K562 (cell line): ENCODE measurements at regions not wholly inside any gene's neighbourhood (a gene's known extent, or its start where the extent isn't known, plus 50 kb on each side); places are given as distances from the start of the nearest gene placed in this dataset.

Experiments
- ATAC-seq: fragments of 200-7000 bp; cut with Tn5 transposase; 3 replicates; pipeline ENCODE4 v1.9.1; 2020; ENCODE audit warnings: moderate library complexity
- BruUV-seq: library from RNA; stranded (reverse); fragments of 400-500 nt; replicated peaks from 2 replicates; lab custom pipeline; 2021; lab: Mats Ljungman, UMichigan
- CTCF ChIA-PET: fragments of 300-600 bp; formaldehyde crosslinking; extraction: SDS; loops from one replicate; lab custom pipeline; 2021; ENCODE audit warnings: low intra/inter-chr PET ratio; lab: Yijun Ruan, JAX
- POLR2A ChIA-PET: fragments of 300-600, 350-650 bp; sonication (Branson Sonifier 250); formaldehyde crosslinking; extraction: SDS; loops from one replicate; lab custom pipeline; 2021; ENCODE audit warnings: antibody characterized with exemption, inconsistent platforms; lab: Yijun Ruan, JAX
- DNase-seq, 4 experiments: peaks; one replicate each; pipeline versions ENCODE4 v3.0.0 to v3.0.0-alpha.2; 2011 to 2018; ENCODE audit warnings: low spot score in 3 of 4, mixed read lengths in 3 of 4; ENCODE audit errors: extremely low read depth in 1 of 4
- FAIRE-seq: peaks from 2 replicates; lab custom pipeline; 2011; peaks lifted over from hg19 to GRCh38; lab: Jason Lieb, UNC
- H2AFZ ChIP-seq: 2 replicates; pipeline ENCODE4 v1.6.0; 2011; ENCODE audit warnings: low read depth, low read length, control low read depth, inconsistent platforms
- H3K27ac ChIP-seq: fragments of 200-600 bp; 3 replicates; pipeline ENCODE4 v1.8.0; 2011; ENCODE audit warnings: low read depth, mild to moderate bottlenecking, control low read depth, inconsistent platforms, low read length, moderate library complexity, mixed read lengths; ENCODE audit errors: extremely low read depth
- H3K27me3 ChIP-seq, 2 experiments: fragments of 300-600 bp in 1 of 2; 2 replicates in 1 of 2; 3 replicates in 1 of 2; pipeline versions ENCODE4 v1.6.0 to v1.8.0; 2011; ENCODE audit warnings: inconsistent platforms in 2 of 2, low read length in 2 of 2, mild to moderate bottlenecking in 1 of 2, mixed read lengths in 1 of 2, moderate library complexity in 1 of 2; ENCODE audit not compliant: control insufficient read depth in 2 of 2, insufficient read depth in 2 of 2
- H3K36me3 ChIP-seq: fragments of 300-600 bp; 3 replicates; pipeline ENCODE4 v1.8.0; 2011; ENCODE audit warnings: mild to moderate bottlenecking, low read length, inconsistent platforms; ENCODE audit not compliant: control insufficient read depth, insufficient read depth
- H3K4me1 ChIP-seq, 2 experiments: fragments of 200-600 bp in 1 of 2; replicated peaks in 1 of 2; 2 replicates in 1 of 2; 3 replicates in 1 of 2; pipeline versions ENCODE4 v1.5.1 to v1.8.0; 2011; ENCODE audit warnings: inconsistent platforms in 2 of 2, low read length in 2 of 2, mild to moderate bottlenecking in 1 of 2, mixed read lengths in 1 of 2, moderate library complexity in 1 of 2; ENCODE audit not compliant: control insufficient read depth in 2 of 2, insufficient read depth in 2 of 2
- H3K4me2 ChIP-seq: 2 replicates; pipeline ENCODE4 v1.6.1; 2011; ENCODE audit warnings: low read length, control low read depth, inconsistent platforms, mixed read lengths; ENCODE audit not compliant: insufficient read depth
- H3K4me3 ChIP-seq: fragments of 200-600 bp; sonication (generic), shearing (Covaris generic); 2 replicates; pipeline ENCODE4 v1.5.1; 2016; ENCODE audit warnings: control low read depth, inconsistent platforms
- H3K79me2 ChIP-seq: fragments of 200-600 bp; 3 replicates; pipeline ENCODE4 v1.8.0; 2011; ENCODE audit warnings: low read length, inconsistent platforms; ENCODE audit not compliant: control insufficient read depth, insufficient read depth
- H3K9ac ChIP-seq, 2 experiments: 2 replicates each; pipeline versions ENCODE4 v1.6.0 to v1.6.1; 2011; ENCODE audit warnings: low read depth in 2 of 2, low read length in 2 of 2, control low read depth in 1 of 2, inconsistent platforms in 1 of 2, mild to moderate bottlenecking in 1 of 2, mixed read lengths in 1 of 2; ENCODE audit not compliant: insufficient read depth in 1 of 2
- H3K9me1 ChIP-seq: one replicate; pipeline ENCODE4 v1.6.0; 2011; ENCODE audit warnings: inconsistent platforms, mild to moderate bottlenecking, low read length, moderate library complexity; ENCODE audit not compliant: control insufficient read depth, insufficient read depth
- H3K9me3 ChIP-seq: replicated peaks from 2 replicates; pipeline ENCODE4 v1.5.1; 2011; ENCODE audit warnings: low read depth, low read length, inconsistent platforms; ENCODE audit not compliant: control insufficient read depth, insufficient read depth
- H4K20me1 ChIP-seq: replicated peaks from 2 replicates; pipeline ENCODE4 v1.6.1; 2011; ENCODE audit warnings: low read length, inconsistent platforms, mixed read lengths; ENCODE audit not compliant: control insufficient read depth, insufficient read depth
- IFI16 ChIP-seq: fragments of 250-450 bp; sonication (Bioruptor Pico); IDR thresholded peaks from 2 replicates; pipeline ENCODE4 v2.1.2; 2022; ENCODE audit warnings: mild to moderate bottlenecking, inconsistent platforms
- TRIM28 ChIP-seq: fragments of 450-650 bp; IDR thresholded peaks from 2 replicates; pipeline ENCODE4 v1.6.1; 2017
- U2AF2 ChIP-seq: fragments of 200-400 bp; formaldehyde crosslinking; optimal IDR thresholded peaks from 2 replicates; pipeline ENCODE3; 2017; ENCODE audit warnings: low read depth, mild to moderate bottlenecking, low read length
- ZNF253 ChIP-seq: fragments of 250-450 bp; sonication (Bioruptor Pico); conservative IDR thresholded peaks from 2 replicates; pipeline ENCODE4 v1.6.1; 2021; ENCODE audit warnings: mild to moderate bottlenecking
- ZNF609 ChIP-seq: sonication (generic); formaldehyde crosslinking; IDR thresholded peaks from 2 replicates; pipeline ENCODE4 v1.8.1; 2023; ENCODE audit warnings: missing genetic modification reagents, mild to moderate bottlenecking, borderline replicate concordance
- WGBS: fragments of 100-300 bp; shearing (Covaris generic); methylation state at CpG from one replicate; pipeline ENCODE4 v1.1.6; 2016; ENCODE audit warnings: low coverage, mixed read lengths; ENCODE audit not compliant: insufficient coverage; ENCODE audit errors: missing lambda C conversion rate; 5-methylcytosine and 5-hydroxymethylcytosine counted together
- in situ Hi-C: fragments of 300-500 bp; cut with MboI; formaldehyde crosslinking; loops from 4 replicates; pipeline ENCODE4 v1.15.0; 2018; ENCODE audit warnings: inconsistent platforms, mixed read lengths
- intact Hi-C: fragments of 100-400 bp; cut with micrococcal nuclease; formaldehyde crosslinking; loops from 2 replicates; pipeline ENCODE4 v1.14.2; 2022
- TF ChIP-seq, protein P1 (sequence below): sonication (generic); formaldehyde crosslinking; IDR thresholded peaks from 2 replicates; pipeline ENCODE4 v1.8.0; 2022; ENCODE audit warnings: mild to moderate bottlenecking, missing genetic modification reagents

DNA sequence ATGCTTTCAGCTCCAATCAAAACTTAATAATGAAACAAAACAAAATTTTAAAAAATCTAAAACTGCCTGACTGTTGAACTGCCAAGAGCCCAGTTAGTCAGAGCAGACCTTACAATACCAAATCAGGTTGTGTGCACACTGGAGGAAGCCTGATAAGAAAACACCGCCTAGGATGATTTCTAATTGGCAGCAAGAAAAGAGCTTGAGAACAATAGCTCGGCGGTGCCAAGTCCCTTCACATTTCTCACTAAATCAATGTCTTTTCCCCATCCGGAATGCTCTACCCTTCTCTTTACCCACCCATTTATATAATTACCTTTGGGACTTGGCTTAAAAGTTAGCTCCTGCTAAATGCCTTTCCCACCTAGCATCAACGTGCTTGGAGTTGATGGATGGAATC lies 256.7 kb downstream of the C12orf75 start:
- Histone ChIP-seq H2AFZ (no peak overlapping the region), H3K36me3 (no peaks in the 10 kb centered on the region), H3K9me3 (no peaks in the 10 kb centered on the region), H3K9ac (no peak overlapping the region), H3K27me3 (peaks cover 0 to 3% of the 10 kb centered on the region in 2 experiments; a peak in 1 of 5 replicates), H3K4me1 (no peaks in the 10 kb centered on the region)
- WGBS, result 1% methylated on average over 5 of the region's 5 CpGs
- BruUV-seq, result no TSS peak
- POLR2A ChIA-PET, result interaction anchor here (0.9 to 1.2 kb wide), 2 partner anchors 18 to 26 kb away, joined by 3 to 4 read pairs; no protein-coding TSS in a partner anchor
- no peak for TF ChIP-seq ZNF253 (CRISPR knock-in tag)
- no peak for TF ChIP-seq U2AF2
- TF ChIP-seq, protein P1, sequence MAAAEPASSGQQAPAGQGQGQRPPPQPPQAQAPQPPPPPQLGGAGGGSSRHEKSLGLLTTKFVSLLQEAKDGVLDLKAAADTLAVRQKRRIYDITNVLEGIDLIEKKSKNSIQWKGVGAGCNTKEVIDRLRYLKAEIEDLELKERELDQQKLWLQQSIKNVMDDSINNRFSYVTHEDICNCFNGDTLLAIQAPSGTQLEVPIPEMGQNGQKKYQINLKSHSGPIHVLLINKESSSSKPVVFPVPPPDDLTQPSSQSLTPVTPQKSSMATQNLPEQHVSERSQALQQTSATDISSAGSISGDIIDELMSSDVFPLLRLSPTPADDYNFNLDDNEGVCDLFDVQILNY, result no peak
- TF ChIP-seq TRIM28, result no peak
- TF ChIP-seq IFI16, result no peak
- no peak for TF ChIP-seq ZNF609 (CRISPR knock-in tag)
- TF ChIP-seq, all 486 proteins: peak for 0
- intact Hi-C loops, result no loop called here
- Histone ChIP-seq H4K20me1 (no peaks in the 10 kb centered on the region), H3K27ac (no peak overlapping the region), H3K4me2 (no peak overlapping the region), H3K79me2 (no peaks in the 10 kb centered on the region), H3K4me3 (no peak overlapping the region), H3K9me1 (no peaks in the 10 kb centered on the region)
- in situ Hi-C loops, result no loop called here
- ATAC-seq (no peak), DNase-seq (no peak), FAIRE-seq (no peak)
- CTCF ChIA-PET, result no interaction called here
